Stimulated activated CD4-positive, alpha-beta T cell treated with anti-CD3 and anti-CD28 coated beads, Interleukin-1b, Interleukin-23, amount 100 ng/mL, for 4 hours (primary cell): ENCODE measurements at regions not wholly inside any gene's neighbourhood (a gene's known extent, or its start where the extent isn't known, plus 50 kb on each side); places are given as distances from the start of the nearest gene placed in this dataset.

Experiments used
- DNase-seq, 2 donors: peaks; one replicate each; pipeline ENCODE4 v3.0.0-alpha.2; 2020; ENCODE audit warnings: low read depth in 2 of 2

- no peak for DNase-seq
These were observed 177.5 kb downstream of the RBM43 start for GRCh38 chr2:151083856-151084795.

GRCh38 chr2:151078889-151079288, 182.8 kb downstream of the RBM43 start:
- no peak for DNase-seq

GRCh38 chr2:151071906-151072305, 189.8 kb downstream of the RBM43 start:
- no peak for DNase-seq

GRCh38 chr2:151071382-151071781, 190.3 kb downstream of the RBM43 start:
- no peak for DNase-seq

GRCh38 chr2:151070253-151070652, 191.4 kb downstream of the RBM43 start:
- no peak for DNase-seq

- DNase-seq, result no peak
These were observed 193.8 kb downstream of the RBM43 start for GRCh38 chr2:151067658-151068369.

- no peak for DNase-seq
These were observed 198.4 kb downstream of the RBM43 start for GRCh38 chr2:151063271-151063670.

GRCh38 chr2:151060287-151060686, 201.4 kb downstream of the RBM43 start:
- DNase-seq, result no peak

- no peak for DNase-seq
These were observed 204.8 kb downstream of the RBM43 start for GRCh38 chr2:151056870-151057269.

- no peak for DNase-seq
These were observed 208.0 kb downstream of the RBM43 start for GRCh38 chr2:151053661-151053990.

GRCh38 chr2:151052850-151053660, 208.6 kb downstream of the RBM43 start:
- no peak for DNase-seq

GRCh38 chr2:151051574-151052220, 210.0 kb downstream of the RBM43 start:
- DNase-seq, result no peak

GRCh38 chr2:151049746-151050145, 211.9 kb downstream of the RBM43 start:
- DNase-seq, result no peak

GRCh38 chr2:151048331-151049054, 213.2 kb downstream of the RBM43 start:
- DNase-seq, result no peak

GRCh38 chr2:151043484-151043883, 218.2 kb downstream of the RBM43 start:
- no peak for DNase-seq

GRCh38 chr2:151042964-151043363, 218.7 kb downstream of the RBM43 start:
- DNase-seq, result no peak

GRCh38 chr2:151040039-151040438, 221.6 kb downstream of the RBM43 start:
- DNase-seq, result no peak

GRCh38 chr2:151038516-151038915, 223.1 kb downstream of the RBM43 start:
- no peak for DNase-seq

GRCh38 chr2:151037434-151037833, 224.2 kb downstream of the RBM43 start:
- no peak for DNase-seq

- no peak for DNase-seq
These were observed 228.1 kb downstream of the RBM43 start for GRCh38 chr2:151033271-151034248.
